ENCODE measurements at regions not wholly inside any gene's neighbourhood (a gene's known extent, or its start where the extent isn't known, plus 50 kb on each side); places are given as distances from the start of the nearest gene placed in this dataset.
A peak's percentile ranks its signal among the peaks of the same experiment; 100 is the strongest.

DNA sequence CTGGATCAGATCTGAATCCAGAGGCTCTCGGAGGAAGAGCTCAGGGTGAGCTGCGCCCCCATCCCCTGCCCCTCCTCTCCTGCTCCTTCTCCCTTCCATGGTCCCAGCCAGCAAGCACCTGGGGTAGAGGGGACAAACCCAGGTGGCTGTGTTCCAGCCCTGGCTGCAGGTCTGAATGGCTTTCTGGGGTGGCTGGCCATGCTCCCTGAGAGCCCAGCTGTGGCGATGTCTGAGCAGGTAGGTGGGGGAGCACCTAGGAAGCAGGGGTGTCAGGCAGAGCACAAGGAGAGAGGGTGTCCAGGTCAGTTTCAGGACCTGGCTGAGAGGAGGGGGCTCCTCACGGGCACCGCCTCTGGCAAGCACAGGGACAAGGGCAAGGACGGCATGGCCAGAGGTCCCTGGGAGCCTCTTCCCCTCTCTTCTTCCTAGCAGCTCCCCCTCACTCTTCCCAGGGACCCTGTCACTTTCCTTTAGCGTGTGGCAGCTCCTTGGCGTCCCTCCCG, 310.0 kb downstream of the SEC14L1 start:
- Histone ChIP-seq H3K36me3 (ENCODE audit: control insufficient read depth in 2 of 2, insufficient read depth in 1 of 2, low read length in 2 of 2) (no peaks in the 10 kb centered on the region), H3K9me3 (ENCODE audit: control insufficient read depth, insufficient read depth, low read depth, low read length) (no peaks in the 10 kb centered on the region), H3K27ac (ENCODE audit: extremely low read depth, low read depth, low read length) (no peak overlapping the region; the same call in 1 of the 2 replicates), H3K4me1 (ENCODE audit: control insufficient read depth, insufficient read depth, low read length) (peaks cover 10% of the 10 kb centered on the region), H3K4me3 (ENCODE audit: low read depth, low read length) (peak overlapping the region; percentile 39)
- ChIA-PET POLR2A (interaction anchor here (0.6 to 1.5 kb wide), 4 partner anchors 15 to 77 kb away, joined by 3 to 5 read pairs (median 4); no protein-coding TSS in a partner anchor), CTCF (interaction anchor here (0.6 to 2.2 kb wide), 5 partner anchors 21 to 179 kb away, joined by 3 to 16 read pairs (median 3); no protein-coding TSS in a partner anchor)
- TF ChIP-seq PRDM1 (tag by site-specific recombination; IDR thresholded peaks at IDR 0.05) (0 out of 2 replicates have a peak, but pooled peaks have one; percentile 18), YY2 (tag by site-specific recombination; IDR thresholded peaks at IDR 0.05) (no peak), BCL11A (tag by site-specific recombination; IDR thresholded peaks at IDR 0.05; ENCODE audit: low read depth) (no peak), ZNF138 (tag by site-specific recombination; IDR thresholded peaks at IDR 0.05; ENCODE audit: borderline replicate concordance) (no peak), ZNF37A (tag by site-specific recombination; IDR thresholded peaks at IDR 0.05) (no peak), ZNF677 (tag by site-specific recombination; IDR thresholded peaks at IDR 0.05) (no peak)

DNA sequence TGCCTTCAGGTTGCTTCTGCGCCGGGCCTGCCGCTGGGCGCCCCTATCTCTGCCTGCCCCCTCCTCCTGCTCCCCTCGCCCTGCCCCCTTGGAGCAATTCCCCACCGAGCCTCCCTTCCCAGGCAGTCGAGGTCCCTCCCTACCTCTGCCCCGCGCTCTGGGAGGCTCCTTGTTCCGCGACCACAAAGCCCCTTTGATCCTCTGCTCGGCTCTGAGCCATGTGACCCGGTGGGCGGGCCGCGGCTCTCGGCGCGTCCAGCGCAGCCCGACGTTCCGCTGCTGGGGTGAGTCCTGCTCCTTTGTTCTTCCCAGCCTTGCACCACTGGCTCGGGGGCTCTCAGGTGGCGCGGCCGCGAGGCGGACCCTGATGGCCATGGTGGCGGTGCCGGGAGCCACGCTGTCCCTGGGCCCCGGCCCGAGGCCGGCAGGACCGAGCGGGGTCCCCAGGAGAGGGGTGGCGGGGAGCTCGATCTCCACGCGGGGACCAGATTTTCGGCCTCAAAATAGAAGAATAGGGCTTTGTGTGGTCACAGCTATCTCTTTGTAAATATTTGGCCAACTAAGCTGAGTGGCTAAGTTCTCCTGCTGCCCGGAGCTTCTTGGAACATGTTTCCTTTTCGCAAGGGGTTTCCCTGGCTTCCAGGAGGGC, 310.6 kb downstream of the SEC14L1 start:
- Histone ChIP-seq H3K27ac (ENCODE audit: extremely low read depth, low read depth, low read length) (peak overlapping the region; percentile 63; the same call in 1 of the 2 replicates), H3K36me3 (ENCODE audit: control insufficient read depth in 2 of 2, insufficient read depth in 1 of 2, low read length in 2 of 2) (no peaks in the 10 kb centered on the region), H3K4me1 (ENCODE audit: control insufficient read depth, insufficient read depth, low read length) (peaks cover 10% of the 10 kb centered on the region), H3K9me3 (ENCODE audit: control insufficient read depth, insufficient read depth, low read depth, low read length) (no peaks in the 10 kb centered on the region), H3K4me3 (ENCODE audit: low read depth, low read length) (peak overlapping the region; percentile 39)
- CTCF ChIA-PET, result interaction anchor here (0.6 to 2.2 kb wide), 10 partner anchors 21 to 364 kb away, joined by 3 to 16 read pairs (median 3); no protein-coding TSS in a partner anchor
- POLR2A ChIA-PET, result interaction anchor here (0.6 to 1.8 kb wide), 7 partner anchors 8 to 507 kb away, joined by 3 to 6 read pairs (median 4); partner anchors contain the start of gene TNRC6C
- no peak for TF ChIP-seq REPIN1 (tag by site-specific recombination; IDR thresholded peaks at IDR 0.05; ENCODE audit: low read depth)
- TF ChIP-seq ZNF623 (tag by site-specific recombination; IDR thresholded peaks at IDR 0.05), result no peak
- TF ChIP-seq ZNF529 (tag by site-specific recombination; IDR thresholded peaks at IDR 0.05; ENCODE audit: insufficient replicate concordance), result no peak
- TF ChIP-seq ZNF514 (tag by site-specific recombination; IDR thresholded peaks at IDR 0.05), result no peak
- TF ChIP-seq ZNF202 (tag by site-specific recombination; IDR thresholded peaks at IDR 0.05; ENCODE audit: borderline replicate concordance), result no peak
- no peak for TF ChIP-seq GLI2 (tag by site-specific recombination; IDR thresholded peaks at IDR 0.05; ENCODE audit: borderline replicate concordance, low read depth)
- peak; percentile 96 for TF ChIP-seq TCF7L2 (IDR thresholded peaks at IDR 0.05; ENCODE audit: borderline replicate concordance, low read depth, low read length)
- TF ChIP-seq KLF16 (tag by site-specific recombination; IDR thresholded peaks at IDR 0.05), result no peak
- TF ChIP-seq GLIS1 (tag by site-specific recombination; IDR thresholded peaks at IDR 0.05), result peak; percentile 62; the same call in 1 of the 2 replicates
- no peak for TF ChIP-seq ZNF654 (tag by site-specific recombination; IDR thresholded peaks at IDR 0.05; ENCODE audit: low read depth)
- peak; percentile 21; the same call in 1 of the 2 replicates for TF ChIP-seq ZNF341 (tag by site-specific recombination; IDR thresholded peaks at IDR 0.05; ENCODE audit: low read depth)
- TF ChIP-seq, protein P1, sequence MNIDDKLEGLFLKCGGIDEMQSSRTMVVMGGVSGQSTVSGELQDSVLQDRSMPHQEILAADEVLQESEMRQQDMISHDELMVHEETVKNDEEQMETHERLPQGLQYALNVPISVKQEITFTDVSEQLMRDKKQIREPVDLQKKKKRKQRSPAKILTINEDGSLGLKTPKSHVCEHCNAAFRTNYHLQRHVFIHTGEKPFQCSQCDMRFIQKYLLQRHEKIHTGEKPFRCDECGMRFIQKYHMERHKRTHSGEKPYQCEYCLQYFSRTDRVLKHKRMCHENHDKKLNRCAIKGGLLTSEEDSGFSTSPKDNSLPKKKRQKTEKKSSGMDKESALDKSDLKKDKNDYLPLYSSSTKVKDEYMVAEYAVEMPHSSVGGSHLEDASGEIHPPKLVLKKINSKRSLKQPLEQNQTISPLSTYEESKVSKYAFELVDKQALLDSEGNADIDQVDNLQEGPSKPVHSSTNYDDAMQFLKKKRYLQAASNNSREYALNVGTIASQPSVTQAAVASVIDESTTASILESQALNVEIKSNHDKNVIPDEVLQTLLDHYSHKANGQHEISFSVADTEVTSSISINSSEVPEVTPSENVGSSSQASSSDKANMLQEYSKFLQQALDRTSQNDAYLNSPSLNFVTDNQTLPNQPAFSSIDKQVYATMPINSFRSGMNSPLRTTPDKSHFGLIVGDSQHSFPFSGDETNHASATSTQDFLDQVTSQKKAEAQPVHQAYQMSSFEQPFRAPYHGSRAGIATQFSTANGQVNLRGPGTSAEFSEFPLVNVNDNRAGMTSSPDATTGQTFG (tag by site-specific recombination; IDR thresholded peaks at IDR 0.05; ENCODE audit: borderline replicate concordance), result no peak
- TF ChIP-seq, protein P2, sequence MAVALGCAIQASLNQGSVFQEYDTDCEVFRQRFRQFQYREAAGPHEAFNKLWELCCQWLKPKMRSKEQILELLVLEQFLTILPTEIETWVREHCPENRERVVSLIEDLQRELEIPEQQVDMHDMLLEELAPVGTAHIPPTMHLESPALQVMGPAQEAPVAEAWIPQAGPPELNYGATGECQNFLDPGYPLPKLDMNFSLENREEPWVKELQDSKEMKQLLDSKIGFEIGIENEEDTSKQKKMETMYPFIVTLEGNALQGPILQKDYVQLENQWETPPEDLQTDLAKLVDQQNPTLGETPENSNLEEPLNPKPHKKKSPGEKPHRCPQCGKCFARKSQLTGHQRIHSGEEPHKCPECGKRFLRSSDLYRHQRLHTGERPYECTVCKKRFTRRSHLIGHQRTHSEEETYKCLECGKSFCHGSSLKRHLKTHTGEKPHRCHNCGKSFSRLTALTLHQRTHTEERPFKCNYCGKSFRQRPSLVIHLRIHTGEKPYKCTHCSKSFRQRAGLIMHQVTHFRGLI (tag by site-specific recombination; IDR thresholded peaks at IDR 0.05), result no peak
- TF ChIP-seq, protein P3, sequence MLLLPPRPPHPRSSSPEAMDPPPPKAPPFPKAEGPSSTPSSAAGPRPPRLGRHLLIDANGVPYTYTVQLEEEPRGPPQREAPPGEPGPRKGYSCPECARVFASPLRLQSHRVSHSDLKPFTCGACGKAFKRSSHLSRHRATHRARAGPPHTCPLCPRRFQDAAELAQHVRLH (tag by site-specific recombination; IDR thresholded peaks at IDR 0.05), result no peak
- peak; percentile 75 for TF ChIP-seq ZFHX2 (tag by site-specific recombination; conservative IDR thresholded peaks at IDR 0.05)
- no peak for TF ChIP-seq ZNF660 (tag by site-specific recombination; IDR thresholded peaks at IDR 0.05)
- TF ChIP-seq, protein P4, sequence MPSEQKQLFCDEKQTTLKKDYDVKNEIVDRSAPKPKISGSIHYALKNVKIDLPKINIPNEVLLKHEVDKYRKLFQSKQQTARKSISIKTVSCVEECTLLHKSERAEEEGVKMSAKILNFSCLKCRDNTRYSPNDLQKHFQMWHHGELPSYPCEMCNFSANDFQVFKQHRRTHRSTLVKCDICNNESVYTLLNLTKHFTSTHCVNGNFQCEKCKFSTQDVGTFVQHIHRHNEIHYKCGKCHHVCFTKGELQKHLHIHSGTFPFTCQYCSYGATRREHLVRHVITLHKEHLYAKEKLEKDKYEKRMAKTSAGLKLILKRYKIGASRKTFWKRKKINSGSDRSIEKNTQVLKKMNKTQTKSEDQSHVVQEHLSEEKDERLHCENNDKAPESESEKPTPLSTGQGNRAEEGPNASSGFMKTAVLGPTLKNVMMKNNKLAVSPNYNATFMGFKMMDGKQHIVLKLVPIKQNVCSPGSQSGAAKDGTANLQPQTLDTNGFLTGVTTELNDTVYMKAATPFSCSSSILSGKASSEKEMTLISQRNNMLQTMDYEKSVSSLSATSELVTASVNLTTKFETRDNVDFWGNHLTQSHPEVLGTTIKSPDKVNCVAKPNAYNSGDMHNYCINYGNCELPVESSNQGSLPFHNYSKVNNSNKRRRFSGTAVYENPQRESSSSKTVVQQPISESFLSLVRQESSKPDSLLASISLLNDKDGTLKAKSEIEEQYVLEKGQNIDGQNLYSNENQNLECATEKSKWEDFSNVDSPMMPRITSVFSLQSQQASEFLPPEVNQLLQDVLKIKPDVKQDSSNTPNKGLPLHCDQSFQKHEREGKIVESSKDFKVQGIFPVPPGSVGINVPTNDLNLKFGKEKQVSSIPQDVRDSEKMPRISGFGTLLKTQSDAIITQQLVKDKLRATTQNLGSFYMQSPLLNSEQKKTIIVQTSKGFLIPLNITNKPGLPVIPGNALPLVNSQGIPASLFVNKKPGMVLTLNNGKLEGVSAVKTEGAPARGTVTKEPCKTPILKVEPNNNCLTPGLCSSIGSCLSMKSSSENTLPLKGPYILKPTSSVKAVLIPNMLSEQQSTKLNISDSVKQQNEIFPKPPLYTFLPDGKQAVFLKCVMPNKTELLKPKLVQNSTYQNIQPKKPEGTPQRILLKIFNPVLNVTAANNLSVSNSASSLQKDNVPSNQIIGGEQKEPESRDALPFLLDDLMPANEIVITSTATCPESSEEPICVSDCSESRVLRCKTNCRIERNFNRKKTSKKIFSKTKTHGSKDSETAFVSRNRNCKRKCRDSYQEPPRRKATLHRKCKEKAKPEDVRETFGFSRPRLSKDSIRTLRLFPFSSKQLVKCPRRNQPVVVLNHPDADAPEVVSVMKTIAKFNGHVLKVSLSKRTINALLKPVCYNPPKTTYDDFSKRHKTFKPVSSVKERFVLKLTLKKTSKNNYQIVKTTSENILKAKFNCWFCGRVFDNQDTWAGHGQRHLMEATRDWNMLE (tag by site-specific recombination; conservative IDR thresholded peaks at IDR 0.05; ENCODE audit: low read depth), result no peak
- no peak for TF ChIP-seq ZBTB7A (tag by site-specific recombination; IDR thresholded peaks at IDR 0.05; ENCODE audit: low read depth)
- no peak for TF ChIP-seq ZNF561 (tag by site-specific recombination; IDR thresholded peaks at IDR 0.05; ENCODE audit: borderline replicate concordance)
